ENCODE measurements at regions not wholly inside any gene's neighbourhood (a gene's known extent, or its start where the extent isn't known, plus 50 kb on each side); places are given as distances from the start of the nearest gene placed in this dataset.

DNA sequence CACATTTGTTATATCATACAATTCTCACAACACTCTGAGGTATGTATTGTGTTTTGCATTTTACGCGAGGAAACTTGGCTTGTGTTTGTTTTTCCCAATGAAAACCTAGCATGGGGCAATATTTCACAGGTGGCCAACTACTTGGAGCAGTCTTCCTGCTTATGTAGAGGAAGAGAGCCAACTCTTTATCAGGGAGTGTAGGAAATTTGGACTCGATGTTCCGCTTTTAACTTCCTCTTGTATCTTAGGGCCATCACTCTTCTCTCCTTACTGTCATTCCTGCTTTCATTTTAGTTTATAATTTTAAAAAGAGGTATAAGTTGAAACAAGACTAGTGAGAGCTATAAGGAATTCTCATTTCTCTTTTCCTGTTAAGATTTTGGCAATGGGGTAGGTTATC is 107.7 kb upstream of the RPS6KA3 start:
- Mint-ChIP-seq H3K27me3 (ENCODE audit: unreplicated experiment) (no peaks in the 10 kb centered on the region), H3K4me1 (ENCODE audit: low read depth, unreplicated experiment) (no peaks in the 10 kb centered on the region), H3K9me3 (ENCODE audit: unreplicated experiment) (no peaks in the 10 kb centered on the region), H3K4me3 (ENCODE audit: unreplicated experiment) (no peak overlapping the region), H3K27ac (ENCODE audit: unreplicated experiment) (no peak overlapping the region), H3K36me3 (ENCODE audit: unreplicated experiment) (no peaks in the 10 kb centered on the region)
- no peak for TF ChIP-seq CTCF (IDR thresholded peaks at IDR 0.05; ENCODE audit: partially characterized antibody, unreplicated experiment)
- DNase-seq: no peak

DNA sequence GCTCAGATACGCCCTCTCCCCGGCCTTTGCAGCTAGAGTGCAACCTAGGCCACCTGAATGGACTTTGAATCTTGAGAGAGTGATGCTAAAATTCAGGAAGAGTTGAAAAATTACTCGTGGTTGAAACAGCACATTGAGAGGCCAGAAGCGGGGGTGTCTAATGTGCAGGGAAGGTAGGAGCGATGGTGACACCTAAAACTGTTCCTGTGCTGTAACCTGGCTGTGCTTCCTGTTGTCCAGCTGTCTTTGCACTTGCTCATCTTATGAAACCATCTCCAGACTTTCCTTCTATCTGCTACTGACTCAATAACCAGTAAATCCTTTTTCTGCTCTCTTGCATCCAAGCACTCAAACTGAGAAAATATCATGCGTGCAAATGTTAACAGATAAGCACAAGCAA is 106.4 kb upstream of the RPS6KA3 start:
- no peaks in the 10 kb centered on the region for H3K9me3 Mint-ChIP-seq (ENCODE audit: unreplicated experiment)
- DNase-seq: no peak
- TF ChIP-seq CTCF (IDR thresholded peaks at IDR 0.05; ENCODE audit: partially characterized antibody, unreplicated experiment): no peak
- H3K4me3 Mint-ChIP-seq (ENCODE audit: unreplicated experiment): no peak overlapping the region
- H3K27me3 Mint-ChIP-seq (ENCODE audit: unreplicated experiment): no peaks in the 10 kb centered on the region
- H3K36me3 Mint-ChIP-seq (ENCODE audit: unreplicated experiment): no peaks in the 10 kb centered on the region
- no peaks in the 10 kb centered on the region for H3K4me1 Mint-ChIP-seq (ENCODE audit: low read depth, unreplicated experiment)
- H3K27ac Mint-ChIP-seq (ENCODE audit: unreplicated experiment): no peak overlapping the region

DNA sequence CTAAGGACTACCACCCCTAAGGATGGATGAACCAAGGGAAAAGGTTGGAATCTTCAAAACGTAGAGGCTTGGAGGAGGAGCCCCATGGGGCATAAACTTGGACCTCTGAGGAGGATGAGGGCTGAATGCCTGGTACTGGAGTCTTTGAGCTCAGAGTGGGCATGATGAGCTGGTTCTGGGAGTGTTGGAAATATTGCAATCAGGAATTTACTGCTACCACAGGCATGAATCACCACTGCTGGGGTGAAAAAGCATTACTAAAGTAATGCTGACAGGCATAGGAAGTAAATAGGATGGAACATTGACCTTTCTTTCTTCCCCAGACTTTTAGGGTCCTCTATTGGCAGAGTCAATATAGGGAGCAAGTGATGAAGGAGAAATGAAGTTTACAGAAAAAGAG is 105.8 kb upstream of the RPS6KA3 start:
- DNase-seq: no peak
- H3K4me3 Mint-ChIP-seq (ENCODE audit: unreplicated experiment): no peak overlapping the region
- no peak overlapping the region for H3K27ac Mint-ChIP-seq (ENCODE audit: unreplicated experiment)
- no peak for TF ChIP-seq CTCF (IDR thresholded peaks at IDR 0.05; ENCODE audit: partially characterized antibody, unreplicated experiment)
- H3K4me1 Mint-ChIP-seq (ENCODE audit: low read depth, unreplicated experiment): no peaks in the 10 kb centered on the region
- no peaks in the 10 kb centered on the region for H3K9me3 Mint-ChIP-seq (ENCODE audit: unreplicated experiment)
- H3K36me3 Mint-ChIP-seq (ENCODE audit: unreplicated experiment): no peaks in the 10 kb centered on the region
- no peaks in the 10 kb centered on the region for H3K27me3 Mint-ChIP-seq (ENCODE audit: unreplicated experiment)

DNA sequence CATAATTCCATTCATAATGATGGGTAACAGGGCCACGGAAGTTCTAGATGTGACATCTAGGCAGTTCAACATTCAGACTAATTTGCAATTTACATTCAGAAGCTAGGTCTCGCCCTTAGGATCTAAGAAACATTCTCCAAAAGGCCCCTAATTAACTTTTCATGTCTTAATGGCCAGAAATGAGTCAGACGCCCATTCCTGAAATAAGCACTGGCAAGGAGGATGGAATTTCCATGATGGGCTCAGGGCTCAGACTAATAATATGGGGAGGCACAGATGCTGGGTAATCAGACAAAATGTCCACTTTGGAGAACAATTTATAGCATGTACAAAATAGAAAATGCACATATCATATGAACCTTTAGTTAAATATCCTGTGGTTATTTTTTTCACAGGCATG is 102.8 kb upstream of the RPS6KA3 start:
- TF ChIP-seq CTCF (IDR thresholded peaks at IDR 0.05; ENCODE audit: partially characterized antibody, unreplicated experiment): no peak
- no peaks in the 10 kb centered on the region for H3K9me3 Mint-ChIP-seq (ENCODE audit: unreplicated experiment)
- no peak for DNase-seq
- H3K27ac Mint-ChIP-seq (ENCODE audit: unreplicated experiment): no peak overlapping the region
- no peaks in the 10 kb centered on the region for H3K4me1 Mint-ChIP-seq (ENCODE audit: low read depth, unreplicated experiment)
- no peaks in the 10 kb centered on the region for H3K36me3 Mint-ChIP-seq (ENCODE audit: unreplicated experiment)
- H3K27me3 Mint-ChIP-seq (ENCODE audit: unreplicated experiment): no peaks in the 10 kb centered on the region
- no peak overlapping the region for H3K4me3 Mint-ChIP-seq (ENCODE audit: unreplicated experiment)

- Mint-ChIP-seq H3K27ac (ENCODE audit: unreplicated experiment) (no peak overlapping the region), H3K4me3 (ENCODE audit: unreplicated experiment) (no peak overlapping the region), H3K9me3 (ENCODE audit: unreplicated experiment) (no peaks in the 10 kb centered on the region), H3K4me1 (ENCODE audit: low read depth, unreplicated experiment) (peaks cover 4% of the 10 kb centered on the region), H3K27me3 (ENCODE audit: unreplicated experiment) (no peaks in the 10 kb centered on the region), H3K36me3 (ENCODE audit: unreplicated experiment) (no peaks in the 10 kb centered on the region)
- TF ChIP-seq CTCF (IDR thresholded peaks at IDR 0.05; ENCODE audit: partially characterized antibody, unreplicated experiment): no peak
- DNase-seq: no peak
These were observed 97.5 kb upstream of the RPS6KA3 start for GRCh38 chrX:20364238-20364637.
